ENCODE measurements at regions not wholly inside any gene's neighbourhood (a gene's known extent, or its start where the extent isn't known, plus 50 kb on each side); places are given as distances from the start of the nearest gene placed in this dataset.
A peak's percentile ranks its signal among the peaks of the same experiment; 100 is the strongest.

GRCh38 chr5:73344835-73345234 is 103.7 kb downstream of the FOXD1 start:
- ChIA-PET POLR2A (interaction anchor here (0.8 kb wide), 1 partner anchor 9 kb away, joined by 3 read pairs; no protein-coding TSS in a partner anchor), CTCF (interaction anchor here (0.7 to 1.5 kb wide), 3 partner anchors 19 to 106 kb away, joined by 3 to 4 read pairs (median 3); no protein-coding TSS in a partner anchor)
- ATAC-seq (no peak), DNase-seq (ENCODE audit: low read depth in 1 of 2, low spot score in 1 of 2) (no peak), FAIRE-seq (no peak)
- no peak overlapping the region for H3K27ac ChIP-seq
- no peak for TF ChIP-seq MAX (IDR thresholded peaks at IDR 0.05)
- peak; percentile 46; the same call in 1 of the 2 replicates for TF ChIP-seq REST (IDR thresholded peaks at IDR 0.05)
- no peak for TF ChIP-seq NFE2L2 (conservative IDR thresholded peaks at IDR 0.05; ENCODE audit: low read length)
- TF ChIP-seq ELK1 (IDR thresholded peaks at IDR 0.05; ENCODE audit: low read depth, low read length), result no peak
- no peak for TF ChIP-seq HEYL (CRISPR knock-in tag; IDR thresholded peaks at IDR 0.05)
- H3K4me3 ChIP-seq, result no peak overlapping the region
- no peaks in the 10 kb centered on the region for H3K4me1 ChIP-seq
- H3K9me3 ChIP-seq, result peaks cover 38% of the 10 kb centered on the region
- no peak overlapping the region for H3K4me2 ChIP-seq
- 50% methylated on average over 5 of the region's 5 CpGs for WGBS (ENCODE audit: missing lambda C conversion rate)

- FAIRE-seq, result no peak
- TF ChIP-seq POLR2AphosphoS2 (conservative IDR thresholded peaks at IDR 0.05; ENCODE audit: low read length), result no peak
- no peak for TF ChIP-seq HOXA7 (CRISPR knock-in tag; IDR thresholded peaks at IDR 0.05)
- no peak for TF ChIP-seq RNF2 (IDR thresholded peaks at IDR 0.05; ENCODE audit: borderline replicate concordance, low read depth)
- no peak for TF ChIP-seq ZNF302 (CRISPR knock-in tag; IDR thresholded peaks at IDR 0.05)
- no peak for TF ChIP-seq ELK1 (IDR thresholded peaks at IDR 0.05; ENCODE audit: low read depth, low read length)
Measured at GRCh38 chr5:73339711-73340110, 108.9 kb downstream of the FOXD1 start.

GRCh38 chr5:73339051-73339575 is 109.5 kb downstream of the FOXD1 start:
- FAIRE-seq, result no peak
- CTCF ChIA-PET, result interaction anchor here (1.2 kb wide), 1 partner anchor 26 kb away, joined by 5 read pairs; no protein-coding TSS in a partner anchor
- POLR2A ChIA-PET, result interaction anchor here (0.6 kb wide), 1 partner anchor 98 kb away, joined by 3 read pairs; no protein-coding TSS in a partner anchor
- no peak for DNase-seq (ENCODE audit: low read depth in 1 of 2, low spot score in 1 of 2)
- Histone ChIP-seq H3K4me3 (no peak overlapping the region), H3K4me1 (peaks cover 14% of the 10 kb centered on the region; the same call in 1 of the 3 replicates), H3K27ac (no peak overlapping the region), H3K9me3 (no peaks in the 10 kb centered on the region), H3K4me2 (no peak overlapping the region)
- no peak; a peak in 1 of 6 replicates for ATAC-seq
- TF ChIP-seq CBX2 (IDR thresholded peaks at IDR 0.05; ENCODE audit: borderline replicate concordance, low read depth) (no peak), ESRRA (IDR thresholded peaks at IDR 0.05; ENCODE audit: borderline replicate concordance, low read length) (no peak), JUNB (IDR thresholded peaks at IDR 0.05) (no peak), HES2 (IDR thresholded peaks at IDR 0.05) (no peak), NR3C1 (IDR thresholded peaks at IDR 0.05) (no peak), CTCF (IDR thresholded peaks at IDR 0.05) (no peak), REST (IDR thresholded peaks at IDR 0.05) (no peak)
- WGBS (ENCODE audit: missing lambda C conversion rate), result 80% methylated on average over 15 of the region's 15 CpGs

More at GRCh38 chr5:73339711-73340110, 108.9 kb downstream of the FOXD1 start:
- ChIA-PET CTCF (no interaction called here), POLR2A (no interaction called here)
- H3K4me1 ChIP-seq, result peaks cover 14% of the 10 kb centered on the region; the same call in 1 of the 3 replicates
- H3K27ac ChIP-seq, result no peak overlapping the region
- DNase-seq (ENCODE audit: low read depth in 1 of 2, low spot score in 1 of 2), result no peak
- H3K9me3 ChIP-seq, result no peaks in the 10 kb centered on the region
- no peak overlapping the region for H3K4me2 ChIP-seq
- no peak for ATAC-seq
- WGBS (ENCODE audit: missing lambda C conversion rate), result 70% methylated on average over 4 of the region's 4 CpGs
- H3K4me3 ChIP-seq, result no peak overlapping the region

All from A549 (cell line).